SU-DHL-6 (cell line): ENCODE measurements at regions not wholly inside any gene's neighbourhood (a gene's known extent, or its start where the extent isn't known, plus 50 kb on each side); places are given as distances from the start of the nearest gene placed in this dataset.

ENCODE experiments used
- CTCF ChIP-seq: fragments of 200-600 bp; sonication (generic); IDR thresholded peaks from one replicate; pipeline ENCODE4 v1.5.1; 2017; ENCODE audit warnings: antibody characterized with exemption, mild to moderate bottlenecking, low read length, moderate library complexity; ENCODE audit not compliant: insufficient read depth, poor library complexity, severe bottlenecking
- EZH2phosphoT487 ChIP-seq: fragments of 200-600 bp; sonication (generic), shearing (Covaris generic); conservative IDR thresholded peaks from 2 replicates; pipeline ENCODE4 v1.6.1; 2018; ENCODE audit warnings: mild to moderate bottlenecking, antibody characterized with exemption, low read length, moderate library complexity, mixed read lengths

- TF ChIP-seq CTCF: no peak
- TF ChIP-seq EZH2phosphoT487: no peak
Measured at GRCh38 chr10:131495224-131495623, 183.7 kb upstream of the TCERG1L start.
